ENCODE measurements at regions not wholly inside any gene's neighbourhood (a gene's known extent, or its start where the extent isn't known, plus 50 kb on each side); places are given as distances from the start of the nearest gene placed in this dataset.

DNA sequence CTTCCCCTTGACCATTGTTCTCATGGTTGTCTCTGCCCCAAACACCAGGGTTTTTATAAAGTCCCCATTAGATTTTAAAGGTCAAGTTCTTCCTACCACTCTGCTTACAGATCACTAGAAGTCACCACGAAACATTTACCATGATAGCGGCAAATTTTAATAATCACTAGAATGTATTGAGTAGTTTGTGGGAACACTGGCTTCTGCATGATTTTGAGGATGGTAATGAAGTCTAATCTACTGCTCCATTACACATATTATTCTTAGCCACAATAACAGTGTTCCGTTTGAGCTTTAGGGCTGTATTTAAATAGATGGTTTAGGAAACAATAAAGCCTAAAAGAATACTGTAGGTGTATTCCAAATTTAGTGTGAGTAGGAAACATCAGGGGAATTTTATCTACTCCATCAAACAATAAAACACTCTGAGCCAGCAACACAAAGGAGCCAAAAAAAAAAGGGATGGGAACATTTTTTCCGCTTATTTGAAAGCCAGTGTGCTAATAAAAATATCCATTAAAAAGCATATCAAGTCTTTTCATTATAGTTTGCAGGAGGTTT lies 49.7 kb downstream of the KLF12 start:
- no peak for DNase-seq (ENCODE audit: low spot score)
- TF ChIP-seq, protein P1, sequence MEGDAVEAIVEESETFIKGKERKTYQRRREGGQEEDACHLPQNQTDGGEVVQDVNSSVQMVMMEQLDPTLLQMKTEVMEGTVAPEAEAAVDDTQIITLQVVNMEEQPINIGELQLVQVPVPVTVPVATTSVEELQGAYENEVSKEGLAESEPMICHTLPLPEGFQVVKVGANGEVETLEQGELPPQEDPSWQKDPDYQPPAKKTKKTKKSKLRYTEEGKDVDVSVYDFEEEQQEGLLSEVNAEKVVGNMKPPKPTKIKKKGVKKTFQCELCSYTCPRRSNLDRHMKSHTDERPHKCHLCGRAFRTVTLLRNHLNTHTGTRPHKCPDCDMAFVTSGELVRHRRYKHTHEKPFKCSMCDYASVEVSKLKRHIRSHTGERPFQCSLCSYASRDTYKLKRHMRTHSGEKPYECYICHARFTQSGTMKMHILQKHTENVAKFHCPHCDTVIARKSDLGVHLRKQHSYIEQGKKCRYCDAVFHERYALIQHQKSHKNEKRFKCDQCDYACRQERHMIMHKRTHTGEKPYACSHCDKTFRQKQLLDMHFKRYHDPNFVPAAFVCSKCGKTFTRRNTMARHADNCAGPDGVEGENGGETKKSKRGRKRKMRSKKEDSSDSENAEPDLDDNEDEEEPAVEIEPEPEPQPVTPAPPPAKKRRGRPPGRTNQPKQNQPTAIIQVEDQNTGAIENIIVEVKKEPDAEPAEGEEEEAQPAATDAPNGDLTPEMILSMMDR (IDR thresholded peaks at IDR 0.05; ENCODE audit: borderline replicate concordance, control extremely low read depth, extremely low read depth, insufficient read depth, missing control alignments): no peak
- in situ Hi-C loops (cut with MboI; ENCODE audit: low sequenced_read_pairs, unreplicated experiment): no loop called here

DNA sequence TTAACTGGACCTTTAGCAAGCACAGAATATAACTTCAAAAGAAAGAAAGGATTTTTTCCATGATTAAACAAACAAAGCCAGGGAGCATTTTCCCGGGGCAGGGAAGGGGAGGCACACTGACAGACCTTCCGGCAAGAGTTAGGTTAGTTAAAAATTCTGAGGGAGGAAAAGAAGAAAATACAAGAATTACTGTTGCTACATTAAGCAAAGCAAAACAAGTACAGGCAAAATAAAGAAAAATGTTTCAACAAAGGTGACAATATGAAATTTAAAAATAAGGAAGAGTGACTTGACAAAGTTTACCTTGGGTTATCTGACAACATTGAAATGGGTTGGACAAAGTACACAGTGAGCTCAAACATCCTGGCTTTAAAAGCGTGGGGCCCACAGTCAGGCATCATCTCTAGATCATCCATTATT lies 51.5 kb downstream of the KLF12 start:
- in situ Hi-C loops (cut with MboI; ENCODE audit: low sequenced_read_pairs, unreplicated experiment): no loop called here
- TF ChIP-seq, protein P1 (IDR thresholded peaks at IDR 0.05; ENCODE audit: borderline replicate concordance, control extremely low read depth, extremely low read depth, insufficient read depth, missing control alignments): no peak

DNA sequence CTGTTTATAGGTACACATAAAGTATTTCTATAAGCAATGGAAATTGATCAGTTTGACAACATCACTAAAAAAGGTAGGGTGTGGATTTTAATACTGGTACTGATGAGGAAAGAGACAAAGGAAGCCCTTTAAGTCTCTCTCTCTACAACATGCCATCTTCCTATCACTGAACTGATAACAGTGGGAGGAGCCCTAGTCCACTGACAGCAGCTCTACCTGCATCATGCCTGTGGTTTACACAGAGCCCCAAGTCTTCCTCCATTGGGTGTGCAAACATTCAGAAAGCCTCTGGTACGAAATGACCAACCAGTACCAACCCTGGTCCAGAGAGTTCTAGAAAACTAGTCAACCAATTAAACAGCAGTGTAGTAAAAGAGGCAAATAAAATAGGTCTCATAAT lies 53.4 kb downstream of the KLF12 start:
- in situ Hi-C loops (cut with MboI; ENCODE audit: low sequenced_read_pairs, unreplicated experiment): no loop called here
- TF ChIP-seq, protein P1 (IDR thresholded peaks at IDR 0.05; ENCODE audit: borderline replicate concordance, control extremely low read depth, extremely low read depth, insufficient read depth, missing control alignments): no peak
- no peak for DNase-seq (ENCODE audit: low spot score)

More for the DNA sequence above, 51.5 kb downstream of the KLF12 start:
- no peak for DNase-seq (ENCODE audit: low spot score)

DNA sequence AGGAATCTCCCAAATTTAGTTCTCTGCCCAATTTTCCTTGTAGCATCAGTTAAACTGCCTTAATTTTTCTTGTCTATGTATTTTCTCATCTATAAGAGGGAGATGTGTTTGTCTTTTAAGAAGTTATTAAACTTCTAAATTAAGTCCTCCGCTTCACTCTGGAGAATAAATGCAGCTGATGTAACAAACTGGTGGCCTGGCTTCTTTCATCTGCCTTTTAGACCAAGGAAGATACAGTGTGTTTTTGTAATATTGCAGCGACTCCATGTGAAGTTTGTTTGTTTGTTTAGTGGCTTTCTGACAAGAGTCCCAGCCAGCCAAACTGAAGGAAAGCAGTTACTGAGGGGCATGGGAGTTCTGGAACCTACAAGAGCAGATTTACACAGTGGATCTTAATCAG lies 56.4 kb downstream of the KLF12 start:
- TF ChIP-seq, protein P1 (IDR thresholded peaks at IDR 0.05; ENCODE audit: borderline replicate concordance, control extremely low read depth, extremely low read depth, insufficient read depth, missing control alignments): no peak
- DNase-seq (ENCODE audit: low spot score): no peak
- in situ Hi-C loops (cut with MboI; ENCODE audit: low sequenced_read_pairs, unreplicated experiment): no loop called here

DNA sequence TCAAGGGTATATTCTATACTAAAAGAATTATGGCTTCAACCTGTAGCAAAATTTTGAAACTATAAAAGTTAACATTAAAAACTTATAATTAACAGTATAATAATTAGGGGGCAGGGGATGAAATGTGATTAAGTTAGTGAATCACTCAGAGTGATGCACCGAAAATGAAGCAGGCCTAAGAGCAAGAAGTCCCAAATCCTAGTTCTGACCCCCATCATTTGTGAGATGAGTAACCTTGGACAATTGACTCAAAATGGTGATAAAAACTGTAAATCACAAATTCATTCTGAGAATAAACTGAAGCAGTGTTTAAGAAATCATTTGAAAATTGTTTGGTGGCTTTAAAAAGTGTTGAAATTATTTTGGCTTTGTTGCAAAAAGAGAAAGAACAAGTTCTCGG lies 56.8 kb downstream of the KLF12 start:
- in situ Hi-C loops (cut with MboI; ENCODE audit: low sequenced_read_pairs, unreplicated experiment): no loop called here
- TF ChIP-seq, protein P1 (IDR thresholded peaks at IDR 0.05; ENCODE audit: borderline replicate concordance, control extremely low read depth, extremely low read depth, insufficient read depth, missing control alignments): no peak
- no peak for DNase-seq (ENCODE audit: low spot score)

DNA sequence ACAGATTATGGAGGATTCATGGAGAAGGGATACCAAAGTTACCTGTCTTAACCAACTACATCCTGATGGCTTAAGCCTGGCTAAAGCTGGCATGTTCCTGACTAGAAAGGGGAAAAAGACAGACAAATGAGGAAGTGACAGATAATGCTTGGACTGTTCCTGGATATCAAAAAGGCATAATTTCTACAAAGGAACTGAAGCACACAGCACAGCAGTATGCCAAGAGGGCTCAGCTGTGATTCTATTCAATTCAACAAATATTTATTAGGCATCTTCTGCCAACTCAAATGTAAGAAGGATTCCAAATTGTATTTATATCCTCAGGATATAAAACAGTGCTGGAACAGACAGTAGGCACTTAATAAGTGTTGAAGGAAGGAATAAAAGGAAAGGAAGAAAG lies 59.5 kb downstream of the KLF12 start:
- in situ Hi-C loops (cut with MboI; ENCODE audit: low sequenced_read_pairs, unreplicated experiment): no loop called here
- TF ChIP-seq, protein P1 (IDR thresholded peaks at IDR 0.05; ENCODE audit: borderline replicate concordance, control extremely low read depth, extremely low read depth, insufficient read depth, missing control alignments): no peak
- DNase-seq (ENCODE audit: low spot score): no peak
